Prostate gland (tissue), 2 donors: ENCODE measurements at regions not wholly inside any gene's neighbourhood (a gene's known extent, or its start where the extent isn't known, plus 50 kb on each side); places are given as distances from the start of the nearest gene placed in this dataset.

Experiments used
- DNase-seq: peaks from one replicate; pipeline ENCODE4 v3.0.0-alpha.2; 2019; ENCODE audit warnings: low spot score
- H3K27ac ChIP-seq, 2 donors: fragments of 200-600 bp; sonication (generic); 2 replicates each; pipeline ENCODE4 v1.5.1; 2017 to 2019
- H3K27me3 ChIP-seq: fragments of 200-600 bp; sonication (generic); replicated peaks from 2 replicates; pipeline ENCODE4 v1.5.1; 2019; ENCODE audit not compliant: insufficient read depth
- H3K36me3 ChIP-seq, 2 donors: fragments of 200-600 bp; sonication (generic); 1 replicate in 1 of 2; 2 replicates in 1 of 2; pipeline versions ENCODE4 v1.5.1 to v1.8.1; 2017 to 2019
- H3K4me1 ChIP-seq: fragments of 200-600 bp; sonication (generic); replicated peaks from 2 replicates; pipeline ENCODE4 v1.5.1; 2019
- H3K4me3 ChIP-seq, 2 donors: fragments of 200-600 bp; sonication (generic); 2 replicates each; pipeline ENCODE4 v1.5.1; 2017 to 2019
- H3K9me3 ChIP-seq: fragments of 200-600 bp; sonication (generic); 2 replicates; pipeline ENCODE4 v1.5.1; 2017
- CTCF ChIP-seq, 4 experiments: fragments of 200-600 bp in 2 of 4; fragments of 450-650 bp in 2 of 4; sonication (generic) in 2 of 4; IDR thresholded peaks; 1 replicate in 3 of 4; 2 replicates in 1 of 4; pipeline ENCODE4 v1.5.1; 2016 to 2019; ENCODE audit warnings: antibody characterized with exemption in 4 of 4, mild to moderate bottlenecking in 2 of 4, moderate library complexity in 2 of 4
- POLR2A ChIP-seq: fragments of 450-650 bp; IDR thresholded peaks from one replicate; pipeline ENCODE4 v1.6.1; 2016; ENCODE audit warnings: antibody characterized with exemption, mild to moderate bottlenecking
- POLR2AphosphoS5 ChIP-seq: sonication (generic); formaldehyde crosslinking; IDR thresholded peaks from one replicate; pipeline ENCODE4 v1.6.1; 2017; ENCODE audit warnings: antibody characterized with exemption
- WGBS: methylation state at CpG from one replicate; pipeline ENCODE4 v1.1.5; 2018; 5-methylcytosine and 5-hydroxymethylcytosine counted together
- intact Hi-C: fragments of 100-400 bp; cut with DNase I; formaldehyde crosslinking; loops from one replicate; pipeline ENCODE4 v1.14.2; 2022

GRCh38 chr5:63375851-63376250, 586.4 kb downstream of the HTR1A start:
- H3K9me3 ChIP-seq: no peaks in the 10 kb centered on the region
- WGBS: 56% methylated on average over 6 of the region's 6 CpGs
- H3K4me3 ChIP-seq: no peak overlapping the region
- no peak overlapping the region for H3K27ac ChIP-seq
- intact Hi-C loops: no loop called here
- no peaks in the 10 kb centered on the region for H3K4me1 ChIP-seq
- no peak for DNase-seq
- H3K27me3 ChIP-seq: no peaks in the 10 kb centered on the region
- no peaks in the 10 kb centered on the region for H3K36me3 ChIP-seq
- TF ChIP-seq CTCF (IDR thresholded peaks at IDR 0.05): no peak
- TF ChIP-seq POLR2A: no peak

- no peak overlapping the region for H3K27ac ChIP-seq
- no peaks in the 10 kb centered on the region for H3K4me1 ChIP-seq
- no peak for DNase-seq
- intact Hi-C loops: no loop called here
- no peaks in the 10 kb centered on the region for H3K36me3 ChIP-seq
- no peaks in the 10 kb centered on the region for H3K9me3 ChIP-seq
- no peak overlapping the region for H3K4me3 ChIP-seq
- TF ChIP-seq POLR2A (no peak), POLR2AphosphoS5 (no peak), CTCF (IDR thresholded peaks at IDR 0.05) (no peak)
- H3K27me3 ChIP-seq: no peaks in the 10 kb centered on the region
Measured at GRCh38 chr5:63374085-63374484, 588.2 kb downstream of the HTR1A start.

GRCh38 chr5:63351164-63351563, 611.1 kb downstream of the HTR1A start:
- WGBS: 75% methylated on average over 1 of the region's 1 CpG
- intact Hi-C loops: no loop called here
- no peak for TF ChIP-seq POLR2A
- no peak for TF ChIP-seq CTCF (IDR thresholded peaks at IDR 0.05)
- TF ChIP-seq POLR2AphosphoS5: no peak
- Histone ChIP-seq H3K27ac (no peak overlapping the region), H3K27me3 (no peaks in the 10 kb centered on the region), H3K4me1 (no peaks in the 10 kb centered on the region), H3K9me3 (no peaks in the 10 kb centered on the region), H3K4me3 (no peak overlapping the region), H3K36me3 (no peaks in the 10 kb centered on the region)
- no peak for DNase-seq

GRCh38 chr5:63346451-63346850, 615.8 kb downstream of the HTR1A start:
- Histone ChIP-seq H3K27ac (no peak overlapping the region), H3K9me3 (no peaks in the 10 kb centered on the region), H3K4me3 (no peak overlapping the region), H3K27me3 (no peaks in the 10 kb centered on the region), H3K4me1 (no peaks in the 10 kb centered on the region), H3K36me3 (no peaks in the 10 kb centered on the region)
- DNase-seq: no peak
- intact Hi-C loops: no loop called here
- TF ChIP-seq POLR2A (no peak), POLR2AphosphoS5 (no peak), CTCF (IDR thresholded peaks at IDR 0.05) (no peak)

- no peak for DNase-seq
- H3K9me3 ChIP-seq: no peaks in the 10 kb centered on the region
- intact Hi-C loops: no loop called here
- no peaks in the 10 kb centered on the region for H3K4me1 ChIP-seq
- WGBS: 91% methylated on average over 2 of the region's 2 CpGs
- H3K27ac ChIP-seq: no peak overlapping the region
- no peak for TF ChIP-seq CTCF (IDR thresholded peaks at IDR 0.05)
- TF ChIP-seq POLR2AphosphoS5: no peak
- no peak for TF ChIP-seq POLR2A
- H3K27me3 ChIP-seq: no peaks in the 10 kb centered on the region
- H3K36me3 ChIP-seq: no peaks in the 10 kb centered on the region
- H3K4me3 ChIP-seq: no peak overlapping the region
Measured at GRCh38 chr5:63341442-63341841, 620.8 kb downstream of the HTR1A start.
